SU-DHL-6 (cell line): ENCODE measurements at regions not wholly inside any gene's neighbourhood (a gene's known extent, or its start where the extent isn't known, plus 50 kb on each side); places are given as distances from the start of the nearest gene placed in this dataset.

Source experiments
- H2AFZ ChIP-seq: fragments of 200-600 bp; sonication (generic); 2 replicates; pipeline ENCODE4 v1.6.1; 2014; ENCODE audit warnings: low read depth, mild to moderate bottlenecking, moderate library complexity, mixed read lengths, antibody characterized with exemption, low read length; ENCODE audit not compliant: severe bottlenecking
- H3F3A ChIP-seq: fragments of 200-600 bp; shearing (Covaris generic); 2 replicates; pipeline ENCODE4 v1.6.0; 2016; ENCODE audit warnings: antibody characterized with exemption, mild to moderate bottlenecking; ENCODE audit not compliant: insufficient read depth
- H3K27ac ChIP-seq: fragments of 200-600 bp; sonication (generic); 2 replicates; pipeline ENCODE4 v1.5.1; 2016; ENCODE audit warnings: low read depth, mild to moderate bottlenecking, low read length, moderate library complexity, mixed read lengths
- H3K27me3 ChIP-seq: fragments of 200-600 bp; sonication (generic), shearing (Covaris generic); 2 replicates; pipeline ENCODE4 v1.6.0; 2014; ENCODE audit warnings: mild to moderate bottlenecking, low read length
- H3K36me3 ChIP-seq: fragments of 200-600 bp; sonication (generic); 2 replicates; pipeline ENCODE4 v1.6.1; 2014; ENCODE audit warnings: mild to moderate bottlenecking, low read length, mixed read lengths
- H3K4me2 ChIP-seq: fragments of 300-600, 200-600 bp; shearing (Covaris generic), sonication (generic); 2 replicates; pipeline ENCODE4 v1.6.0; 2014; ENCODE audit warnings: low read length, low read depth, mild to moderate bottlenecking; ENCODE audit not compliant: poor library complexity, severe bottlenecking
- H3K4me3 ChIP-seq: fragments of 200-600 bp; sonication (generic); 2 replicates; pipeline ENCODE4 v1.5.1; 2014; ENCODE audit warnings: antibody characterized with exemption, low read length, mild to moderate bottlenecking, mixed read lengths; ENCODE audit not compliant: insufficient read depth, poor library complexity, severe bottlenecking
- H3K79me2 ChIP-seq: fragments of 200-600 bp; sonication (generic); 2 replicates; pipeline ENCODE4 v1.6.1; 2014; ENCODE audit warnings: mild to moderate bottlenecking, low read length, moderate library complexity; ENCODE audit not compliant: insufficient read depth
- H3K9ac ChIP-seq: fragments of 200-600 bp; sonication (generic); 2 replicates; pipeline ENCODE4 v1.7.0; 2014; ENCODE audit warnings: mild to moderate bottlenecking, low read length
- H3K9me2 ChIP-seq: fragments of 200-600 bp; sonication (generic); replicated peaks from 2 replicates; pipeline ENCODE4 v1.6.1; 2014; ENCODE audit warnings: low read length; ENCODE audit not compliant: insufficient read depth
- H3K9me3 ChIP-seq: fragments of 200-600 bp; sonication (generic); 2 replicates; pipeline ENCODE4 v1.6.1; 2014; ENCODE audit warnings: low read length, mixed read lengths; ENCODE audit not compliant: insufficient read depth
- H4K20me1 ChIP-seq: fragments of 200-600 bp; sonication (generic); 2 replicates; pipeline ENCODE4 v1.6.1; 2014; ENCODE audit warnings: low read depth, mild to moderate bottlenecking, antibody characterized with exemption, low read length, moderate library complexity, mixed read lengths
- CTCF ChIP-seq: fragments of 200-600 bp; sonication (generic); IDR thresholded peaks from one replicate; pipeline ENCODE4 v1.5.1; 2017; ENCODE audit warnings: antibody characterized with exemption, mild to moderate bottlenecking, low read length, moderate library complexity; ENCODE audit not compliant: insufficient read depth, poor library complexity, severe bottlenecking
- EZH2phosphoT487 ChIP-seq: fragments of 200-600 bp; sonication (generic), shearing (Covaris generic); conservative IDR thresholded peaks from 2 replicates; pipeline ENCODE4 v1.6.1; 2018; ENCODE audit warnings: mild to moderate bottlenecking, antibody characterized with exemption, low read length, moderate library complexity, mixed read lengths

GRCh38 chr15:70182858-70183695 is 85.4 kb upstream of the TLE3 start:
- H3K9me3 ChIP-seq = no peaks in the 10 kb centered on the region
- H3K4me2 ChIP-seq = no peak overlapping the region
- no peaks in the 10 kb centered on the region for H4K20me1 ChIP-seq
- no peak overlapping the region for H2AFZ ChIP-seq
- no peak overlapping the region for H3K27ac ChIP-seq
- H3K27me3 ChIP-seq = no peaks in the 10 kb centered on the region
- TF ChIP-seq CTCF (no peak), EZH2phosphoT487 (no peak)
- no peak overlapping the region for H3K4me3 ChIP-seq
- H3K9ac ChIP-seq = no peak overlapping the region
- H3F3A ChIP-seq = no peaks in the 10 kb centered on the region
- no peaks in the 10 kb centered on the region for H3K36me3 ChIP-seq
- no peaks in the 10 kb centered on the region for H3K79me2 ChIP-seq
- H3K9me2 ChIP-seq = no peaks in the 10 kb centered on the region

DNA sequence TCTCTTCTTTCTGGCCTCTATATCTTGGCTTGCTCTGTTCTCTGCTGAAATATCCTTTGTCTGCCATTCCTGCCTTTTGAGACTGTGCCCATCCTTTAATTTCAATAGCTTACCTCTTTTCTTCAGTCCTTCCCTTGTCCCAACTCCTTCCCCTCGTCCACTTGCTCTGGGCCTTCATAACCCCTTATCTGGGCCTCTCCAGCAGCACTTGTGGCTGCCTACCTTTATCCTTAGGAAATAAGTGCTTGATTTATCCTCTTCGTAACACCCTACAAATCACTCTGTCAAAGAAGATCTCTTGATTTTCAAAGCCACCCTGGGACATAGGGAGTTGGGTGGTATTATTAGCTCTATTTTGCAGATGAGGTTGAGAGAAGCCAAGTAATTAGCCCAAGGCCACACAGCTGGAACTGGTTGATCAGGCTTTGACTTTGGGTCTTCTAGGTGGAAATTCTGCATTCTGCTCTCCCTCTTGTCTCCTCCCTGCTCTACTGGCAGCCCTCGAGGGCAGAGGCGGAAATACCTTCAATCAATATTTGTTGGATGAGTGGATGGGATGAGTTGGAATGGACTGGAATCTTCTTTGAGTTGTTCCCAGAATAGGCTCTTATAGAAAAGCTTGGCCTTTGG is 84.0 kb upstream of the TLE3 start:
- Histone ChIP-seq H3K79me2 (no peaks in the 10 kb centered on the region), H3K4me2 (no peak overlapping the region), H2AFZ (no peak overlapping the region), H3K9ac (no peak overlapping the region), H3K9me3 (no peaks in the 10 kb centered on the region), H3K36me3 (no peaks in the 10 kb centered on the region), H3K27me3 (no peaks in the 10 kb centered on the region), H3K4me3 (no peak overlapping the region), H3K9me2 (no peaks in the 10 kb centered on the region), H3K27ac (no peak overlapping the region), H4K20me1 (no peaks in the 10 kb centered on the region), H3F3A (no peaks in the 10 kb centered on the region)
- TF ChIP-seq EZH2phosphoT487 (no peak), CTCF (no peak)

- Histone ChIP-seq H3K27ac (no peak overlapping the region), H3K9me3 (no peaks in the 10 kb centered on the region), H3K4me2 (no peak overlapping the region), H3K79me2 (no peaks in the 10 kb centered on the region), H3K9me2 (no peaks in the 10 kb centered on the region), H2AFZ (no peak overlapping the region), H3K27me3 (no peaks in the 10 kb centered on the region), H3K9ac (no peak overlapping the region), H3F3A (no peaks in the 10 kb centered on the region), H3K4me3 (no peak overlapping the region), H4K20me1 (no peaks in the 10 kb centered on the region), H3K36me3 (no peaks in the 10 kb centered on the region)
- TF ChIP-seq EZH2phosphoT487 = no peak
- no peak for TF ChIP-seq CTCF
Observed at GRCh38 chr15:70180186-70180875, 82.6 kb upstream of the TLE3 start.
